Keratinocyte (primary cell): ENCODE measurements at regions not wholly inside any gene's neighbourhood (a gene's known extent, or its start where the extent isn't known, plus 50 kb on each side); places are given as distances from the start of the nearest gene placed in this dataset.

Experiments
- DNase-seq: peaks from one replicate; pipeline ENCODE4 v3.0.0-alpha.2; 2011; ENCODE audit warnings: low read depth, missing footprints, low spot score
- FAIRE-seq: peaks from 2 replicates; lab custom pipeline; 2011; peaks lifted over from hg19 to GRCh38; lab: Jason Lieb, UNC
- H2AFZ ChIP-seq: 2 replicates; pipeline ENCODE4 v1.6.0; 2012; ENCODE audit warnings: low read length, control low read depth, inconsistent platforms; ENCODE audit not compliant: control insufficient read depth
- H3K27ac ChIP-seq: 2 replicates; pipeline ENCODE4 v1.5.1; 2011; ENCODE audit warnings: low read length; ENCODE audit not compliant: control insufficient read depth, insufficient read depth
- H3K27me3 ChIP-seq: 3 replicates; pipeline ENCODE4 v1.6.0; 2011; ENCODE audit warnings: low read length; ENCODE audit not compliant: control insufficient read depth, insufficient read depth; ENCODE audit errors: extremely low read depth
- H3K36me3 ChIP-seq, 2 experiments: 2 replicates in 1 of 2; 3 replicates in 1 of 2; pipeline ENCODE4 v1.5.1; 2011; ENCODE audit warnings: low read length in 2 of 2, mild to moderate bottlenecking in 1 of 2; ENCODE audit not compliant: control insufficient read depth in 2 of 2, insufficient read depth in 2 of 2; ENCODE audit errors: extremely low read depth in 1 of 2
- H3K4me1 ChIP-seq: 3 replicates; pipeline ENCODE4 v1.5.1; 2011; ENCODE audit warnings: low read length; ENCODE audit not compliant: control insufficient read depth, insufficient read depth; ENCODE audit errors: extremely low read depth
- H3K4me2 ChIP-seq: 3 replicates; pipeline ENCODE4 v1.6.0; 2011; ENCODE audit warnings: low read depth, low read length; ENCODE audit not compliant: control insufficient read depth, insufficient read depth; ENCODE audit errors: extremely low read depth
- H3K4me3 ChIP-seq, 3 experiments: fragments of 200-600 bp in 1 of 3; sonication (generic) in 1 of 3; 2 replicates in 2 of 3; 3 replicates in 1 of 3; pipeline ENCODE4 v1.5.1; 2011 to 2016; ENCODE audit warnings: low read length in 3 of 3, mild to moderate bottlenecking in 3 of 3, control low read depth in 2 of 3, inconsistent platforms in 1 of 3, low read depth in 1 of 3, mixed read lengths in 1 of 3, mixed run types in 1 of 3, moderate library complexity in 1 of 3; ENCODE audit not compliant: control insufficient read depth in 2 of 3, insufficient read depth in 2 of 3; ENCODE audit errors: extremely low read depth in 1 of 3
- H3K79me2 ChIP-seq: 2 replicates; pipeline ENCODE4 v1.6.0; 2012; ENCODE audit warnings: low read length; ENCODE audit not compliant: control insufficient read depth, insufficient read depth
- H3K9ac ChIP-seq: 3 replicates; pipeline ENCODE4 v1.6.0; 2011; ENCODE audit warnings: low read length; ENCODE audit not compliant: control insufficient read depth, insufficient read depth; ENCODE audit errors: extremely low read depth
- H3K9me1 ChIP-seq: 3 replicates; pipeline ENCODE4 v1.6.0; 2011; ENCODE audit warnings: low read length; ENCODE audit not compliant: control insufficient read depth, insufficient read depth; ENCODE audit errors: extremely low read depth
- H3K9me3 ChIP-seq: 2 replicates; pipeline ENCODE4 v1.5.1; 2012; ENCODE audit warnings: low read depth, low read length; ENCODE audit not compliant: control insufficient read depth
- H4K20me1 ChIP-seq: 3 replicates; pipeline ENCODE4 v1.6.0; 2011; ENCODE audit warnings: low read length; ENCODE audit not compliant: control insufficient read depth, insufficient read depth; ENCODE audit errors: extremely low read depth
- CTCF ChIP-seq, 3 experiments: IDR thresholded peaks in 1 of 3; conservative IDR thresholded peaks in 1 of 3; optimal IDR thresholded peaks in 1 of 3; 2 replicates in 2 of 3; 3 replicates in 1 of 3; pipeline versions ENCODE3 to v1.5.1; 2011; ENCODE audit warnings: low read length in 3 of 3, mild to moderate bottlenecking in 3 of 3, moderate library complexity in 2 of 3, control low read depth in 1 of 3, inconsistent platforms in 1 of 3; ENCODE audit not compliant: insufficient read depth in 2 of 3; ENCODE audit errors: extremely low read depth in 1 of 3
- EZH2 ChIP-seq: IDR thresholded peaks from one replicate; pipeline ENCODE4 v1.6.1; 2012; ENCODE audit warnings: inconsistent platforms, mild to moderate bottlenecking, low read length, moderate library complexity
- dilution Hi-C: fragments of 300-500 bp; cut with MboI; formaldehyde crosslinking; loops from one replicate; pipeline ENCODE4 v1.7.0; 2020; ENCODE audit warnings: low sequenced_read_pairs; ENCODE audit not compliant: extremely low pct_ligation_motif_present

GRCh38 chr1:23620605-23621004, 61.3 kb upstream of the ID3 start:
- Histone ChIP-seq H3K36me3 (no peaks in the 10 kb centered on the region), H3K27me3 (peaks cover 3% of the 10 kb centered on the region), H3K79me2 (no peaks in the 10 kb centered on the region), H2AFZ (no peak overlapping the region), H3K9me3 (no peaks in the 10 kb centered on the region), H3K4me2 (no peak overlapping the region), H3K4me3 (no peak overlapping the region), H4K20me1 (no peaks in the 10 kb centered on the region), H3K9me1 (no peaks in the 10 kb centered on the region), H3K27ac (no peak overlapping the region), H3K9ac (no peak overlapping the region), H3K4me1 (peaks cover 4% of the 10 kb centered on the region)
- TF ChIP-seq EZH2, result no peak
- TF ChIP-seq CTCF (optimal IDR thresholded peaks at IDR 0.05 in 1 of 3, IDR thresholded peaks at IDR 0.05 in 1 of 3, conservative IDR thresholded peaks at IDR 0.05 in 1 of 3; ENCODE audit: extremely low read depth in 1 of 3, insufficient read depth in 2 of 3, low read length in 3 of 3), result no peak
- DNase-seq (no peak), FAIRE-seq (no peak)
- dilution Hi-C loops, result no loop called here

- Histone ChIP-seq H2AFZ (no peak overlapping the region), H3K27me3 (peaks cover 3% of the 10 kb centered on the region)
Observed at GRCh38 chr1:23619299-23620188, 60.2 kb upstream of the ID3 start.

More at GRCh38 chr1:23619299-23620188, 60.2 kb upstream of the ID3 start:
- Histone ChIP-seq H3K9me1 (no peaks in the 10 kb centered on the region), H4K20me1 (no peaks in the 10 kb centered on the region), H3K79me2 (no peaks in the 10 kb centered on the region), H3K4me2 (peak overlapping the region; percentile 71), H3K36me3 (no peaks in the 10 kb centered on the region), H3K9ac (no peak overlapping the region), H3K4me1 (peaks cover 4% of the 10 kb centered on the region), H3K9me3 (no peaks in the 10 kb centered on the region), H3K4me3 (peak overlapping the region in 2 of 3 experiments; percentile 3 to 34), H3K27ac (no peak overlapping the region)
- TF ChIP-seq EZH2 (no peak), CTCF (optimal IDR thresholded peaks at IDR 0.05 in 1 of 3, IDR thresholded peaks at IDR 0.05 in 1 of 3, conservative IDR thresholded peaks at IDR 0.05 in 1 of 3; ENCODE audit: extremely low read depth in 1 of 3, insufficient read depth in 2 of 3, low read length in 3 of 3) (no peak)
- DNase-seq, result no peak
- dilution Hi-C loops, result no loop called here
- FAIRE-seq, result no peak
